KG1 (cell line): ENCODE measurements at regions not wholly inside any gene's neighbourhood (a gene's known extent, or its start where the extent isn't known, plus 50 kb on each side); places are given as distances from the start of the nearest gene placed in this dataset.
"Not testable (repeated sequence)": the region's sequence is repeated elsewhere in the genome, so short reads cannot be mapped to it uniquely, and the experiment has no call there.

ENCODE experiments used
- DNase-seq: peaks from one replicate; lab custom pipeline; 2025; lab: John Stamatoyannopoulos, UW

DNA sequence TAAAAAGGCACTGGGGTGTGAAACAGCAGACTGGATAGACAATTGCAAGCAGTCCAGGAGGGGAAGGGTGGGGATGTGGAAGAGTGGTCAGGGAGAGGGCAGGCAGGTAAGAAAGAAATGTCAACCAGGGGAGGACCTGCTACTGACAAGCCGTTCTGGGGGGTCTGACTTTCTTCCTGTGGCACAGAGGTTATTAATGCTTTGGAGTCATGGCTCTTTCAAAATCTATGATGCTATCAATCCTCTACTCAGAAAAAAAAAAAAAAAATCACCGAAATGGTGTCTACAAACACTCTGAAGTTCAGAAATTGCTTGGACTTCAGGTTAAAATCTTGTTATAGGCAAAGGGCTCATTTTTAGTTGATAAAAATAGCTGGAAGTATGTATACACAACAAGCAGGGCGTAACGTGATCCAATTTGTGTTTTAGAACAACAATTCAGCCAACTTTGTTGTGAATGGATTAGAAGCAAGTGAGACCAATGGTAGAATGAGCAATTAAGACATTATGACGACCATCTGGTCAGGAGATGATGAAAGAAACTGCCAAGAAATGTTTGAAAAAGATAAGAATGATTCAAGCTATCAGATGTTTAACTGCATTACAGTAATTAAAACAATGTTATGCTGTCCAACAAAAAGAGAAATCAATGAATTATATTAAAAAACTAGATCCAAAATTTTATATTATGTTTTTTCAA, 255.2 kb downstream of the DEPDC1B start:
- no peak for DNase-seq

DNA sequence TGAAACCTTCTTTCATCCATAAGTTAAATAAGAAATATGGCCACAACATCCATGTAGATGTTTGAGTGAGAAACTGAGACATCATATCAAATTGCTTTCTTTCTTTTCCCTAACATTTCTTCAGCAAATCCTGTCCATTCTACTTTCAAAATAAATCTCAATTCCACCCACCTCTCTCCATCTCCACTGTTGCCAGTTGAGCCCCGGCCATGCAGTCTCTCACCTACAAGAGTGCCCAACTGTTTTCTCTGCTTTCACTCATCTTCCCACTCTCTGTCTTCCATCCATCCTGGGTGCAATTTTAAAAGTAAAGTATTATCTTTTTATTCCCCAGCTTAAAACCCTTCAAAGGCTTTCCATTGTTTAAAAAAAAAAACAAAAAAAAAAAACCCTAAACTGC, 260.4 kb downstream of the DEPDC1B start:
- no peak for DNase-seq

DNA sequence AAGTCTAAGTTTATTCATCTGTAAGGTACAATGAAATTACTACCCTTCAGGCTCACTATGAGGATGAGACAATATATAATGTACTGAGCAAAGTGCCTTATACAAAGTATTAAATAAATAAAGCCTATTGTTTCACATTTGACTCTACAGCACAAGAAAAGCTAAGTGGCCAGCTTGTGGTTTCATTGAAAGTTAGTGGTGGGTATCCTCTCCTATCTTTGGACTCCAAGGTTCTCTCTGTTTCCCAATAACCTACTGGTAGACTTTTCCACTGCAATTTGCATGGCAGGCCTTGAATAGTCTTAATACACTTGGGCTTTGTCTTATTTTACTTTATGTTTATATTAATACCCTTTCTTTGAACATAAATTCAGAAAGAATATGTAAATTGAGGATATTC, 262.7 kb downstream of the DEPDC1B start:
- no peak for DNase-seq

DNA sequence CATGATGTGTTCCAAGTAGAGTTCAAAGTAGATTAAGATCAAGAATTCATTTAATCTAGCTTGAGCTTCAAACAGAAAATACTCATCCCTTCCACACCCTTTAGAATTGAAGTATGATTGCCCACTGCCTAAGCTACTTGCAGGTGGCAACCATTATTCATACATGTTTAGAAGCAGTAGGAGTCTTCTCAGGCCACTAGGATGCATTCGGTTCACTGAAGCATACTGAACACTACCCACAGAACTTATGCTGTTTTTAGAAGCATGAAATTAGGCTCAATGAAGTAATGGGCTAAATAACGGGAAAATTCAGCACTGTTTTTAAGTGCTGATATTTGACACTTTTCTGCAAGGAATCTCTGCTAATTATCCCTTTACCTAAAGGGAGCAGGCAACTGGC, 263.4 kb downstream of the DEPDC1B start:
- no peak for DNase-seq

DNA sequence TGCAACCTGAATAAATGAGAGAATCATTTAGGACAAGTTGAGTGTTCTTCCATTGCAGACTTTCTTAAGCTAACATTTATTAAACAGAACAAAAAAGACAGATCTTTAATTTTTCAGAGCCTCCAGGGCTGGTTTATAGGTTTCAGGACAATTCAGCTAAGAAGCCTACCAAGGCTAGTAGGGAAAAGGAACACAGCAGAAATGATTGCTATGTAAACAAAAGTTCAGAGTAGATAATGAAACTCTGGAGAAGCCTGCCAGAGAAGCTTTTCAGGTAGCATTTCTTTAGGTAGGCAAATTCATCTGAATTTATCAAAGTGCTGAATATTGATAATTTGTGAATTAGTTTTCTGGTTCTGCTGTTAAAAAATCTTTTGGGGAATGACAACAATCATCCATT, 264.2 kb downstream of the DEPDC1B start:
- DNase-seq = no peak

DNA sequence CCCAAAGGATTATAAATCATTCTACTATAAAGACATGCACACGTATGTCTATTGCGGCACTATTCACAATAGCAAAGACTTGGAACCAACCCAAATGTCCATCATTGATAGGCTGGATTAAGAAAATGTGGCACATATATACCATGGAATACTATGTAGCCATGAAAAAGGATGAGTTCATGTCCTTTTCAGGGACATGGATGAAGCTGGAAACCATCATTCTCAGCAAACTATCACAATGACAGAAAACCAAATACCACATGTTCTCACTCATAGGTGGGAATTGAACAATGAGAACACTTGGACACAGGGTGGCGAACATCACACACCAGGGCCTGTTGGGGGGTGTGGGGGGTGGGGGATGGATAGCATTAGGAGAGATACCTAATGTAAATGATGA, 273.8 kb downstream of the DEPDC1B start:
- DNase-seq = not testable (repeated sequence)

DNA sequence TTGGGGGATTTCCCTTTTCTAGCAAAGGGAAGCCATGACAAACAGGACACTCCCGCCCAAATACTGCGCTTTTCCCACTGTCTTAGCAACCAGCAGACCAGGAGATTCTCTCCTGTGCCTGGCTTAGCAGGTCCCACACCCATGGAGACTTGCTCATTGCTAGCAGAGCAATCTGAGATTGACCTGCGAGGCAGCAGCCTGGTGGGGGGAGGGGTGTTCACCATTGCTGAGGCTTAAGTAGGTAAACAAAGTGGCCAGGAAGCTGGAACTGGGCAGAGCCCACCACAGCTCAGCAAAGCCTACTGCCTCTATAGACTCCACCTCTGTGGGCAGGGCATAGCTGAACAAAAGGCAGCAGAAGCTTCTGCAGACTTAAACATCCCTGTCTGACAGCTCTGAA, 279.2 kb downstream of the DEPDC1B start:
- DNase-seq = not testable (repeated sequence)

DNA sequence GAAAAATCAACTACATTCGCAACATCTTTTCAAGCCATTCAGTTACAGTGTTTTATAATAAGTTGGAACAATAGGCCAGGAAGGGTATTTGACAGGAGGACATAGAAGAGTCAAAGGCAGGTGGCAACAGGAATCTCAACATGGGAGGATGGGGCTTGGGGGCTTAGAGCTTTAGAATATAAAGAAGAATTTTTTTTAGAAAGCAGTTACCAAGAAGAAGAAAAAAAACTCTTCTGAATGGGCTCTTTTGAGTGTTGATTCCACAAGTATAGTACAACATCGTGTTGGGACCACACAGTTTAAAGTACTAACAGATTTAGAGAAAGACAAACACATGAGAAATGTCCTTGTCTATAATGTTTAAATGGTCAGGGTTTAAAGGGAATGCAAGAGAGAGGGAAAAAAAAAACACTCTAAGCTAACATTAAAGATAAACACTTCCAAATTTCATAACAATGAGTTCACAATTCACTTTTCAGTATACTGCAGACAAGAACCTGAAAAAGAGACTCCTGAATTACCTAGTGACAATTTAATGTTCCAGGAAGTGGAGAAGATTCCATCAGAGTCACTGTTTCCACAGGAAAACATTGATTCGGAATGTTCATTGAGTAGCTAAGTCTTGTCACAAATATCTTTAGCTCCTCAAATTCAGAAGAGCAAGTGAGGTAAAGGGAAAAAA, 282.3 kb downstream of the DEPDC1B start:
- no peak for DNase-seq

DNA sequence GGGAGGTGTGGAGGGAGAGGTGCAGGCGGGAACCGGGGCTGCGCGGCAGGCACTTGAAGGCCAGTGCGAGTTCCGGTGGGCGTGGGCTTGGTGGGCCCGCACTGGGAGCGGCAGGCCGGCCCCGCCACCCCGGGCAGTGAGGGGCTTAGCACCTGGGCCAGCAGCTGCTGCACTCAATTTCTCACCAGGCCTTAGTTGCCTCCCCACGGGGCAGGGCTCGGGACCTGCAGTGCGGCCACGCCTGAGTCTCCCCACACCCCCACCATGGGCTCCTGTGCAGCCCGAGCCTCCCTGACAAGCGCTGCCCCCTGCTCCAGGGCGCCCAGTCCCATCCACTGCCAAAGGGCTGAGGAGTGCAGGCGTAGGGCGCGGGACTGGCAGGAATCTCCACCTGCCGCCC, 284.5 kb downstream of the DEPDC1B start:
- DNase-seq = no peak

DNA sequence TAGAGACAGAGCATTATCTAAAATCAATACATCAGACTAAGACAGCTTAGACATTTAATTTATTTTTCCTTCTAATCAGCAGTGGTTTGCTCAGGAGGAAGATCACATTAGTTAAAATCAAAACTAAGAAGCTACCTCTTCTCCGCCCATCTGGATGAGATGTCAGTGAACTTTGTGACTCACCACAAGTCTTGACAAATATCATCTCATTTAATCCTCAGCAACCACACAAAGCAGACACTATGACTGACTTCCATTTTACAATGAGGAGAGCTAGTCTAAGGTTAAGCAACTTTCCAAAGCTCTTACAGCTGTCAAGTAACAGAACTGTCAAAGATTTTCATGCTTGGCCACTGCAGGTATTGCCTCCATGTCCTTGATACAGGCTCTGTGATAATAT, 289.5 kb downstream of the DEPDC1B start:
- DNase-seq = no peak

DNA sequence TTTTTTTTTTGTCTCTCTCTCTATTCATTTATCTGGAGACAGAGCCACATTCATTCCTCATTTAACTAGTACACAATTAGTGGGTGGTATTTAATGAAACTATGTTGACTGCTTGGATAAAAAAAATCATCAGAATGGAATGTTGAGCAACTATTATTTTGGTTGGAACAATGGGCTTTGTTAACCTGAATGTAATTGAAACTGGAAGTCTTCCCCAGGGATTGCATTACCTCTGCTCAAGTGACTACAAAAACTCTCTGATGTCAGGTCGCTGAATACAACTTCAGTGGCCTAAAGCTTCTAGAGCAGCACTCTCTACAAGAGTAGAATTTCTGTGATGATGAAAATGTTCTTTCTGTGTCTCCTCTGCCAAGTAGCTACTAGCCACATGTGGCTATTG, 295.8 kb downstream of the DEPDC1B start:
- no peak for DNase-seq

DNA sequence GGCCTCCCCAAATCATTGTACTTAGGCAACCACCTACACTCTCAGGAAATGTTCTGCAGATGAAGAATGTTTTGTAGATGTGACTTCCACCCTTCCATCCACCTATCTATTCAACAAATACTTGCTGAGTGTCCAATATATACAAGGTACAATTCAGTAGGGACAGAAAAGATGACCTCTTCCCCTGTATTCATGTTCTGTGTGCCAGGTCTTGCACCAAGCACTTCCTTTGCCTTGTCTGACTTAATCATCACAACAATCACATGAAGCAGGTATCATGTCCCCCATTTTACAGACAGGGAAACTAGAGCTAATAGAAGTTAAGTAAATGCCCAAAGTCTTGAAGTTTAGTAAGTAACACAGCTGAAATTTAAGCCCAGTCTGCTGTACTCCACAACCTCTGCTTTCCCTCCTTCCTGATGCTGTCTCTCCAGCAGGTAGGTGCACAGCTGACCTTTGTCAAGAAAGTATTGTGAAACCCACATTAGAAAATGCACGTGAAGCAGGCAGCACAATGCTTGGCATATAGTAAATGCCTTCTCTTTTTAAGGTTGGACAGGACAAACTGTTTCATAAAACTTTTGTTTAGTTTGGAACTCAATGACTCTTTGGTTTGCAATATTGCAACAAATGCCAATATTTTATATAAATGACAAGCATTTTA, 296.5 kb downstream of the DEPDC1B start:
- no peak for DNase-seq

DNA sequence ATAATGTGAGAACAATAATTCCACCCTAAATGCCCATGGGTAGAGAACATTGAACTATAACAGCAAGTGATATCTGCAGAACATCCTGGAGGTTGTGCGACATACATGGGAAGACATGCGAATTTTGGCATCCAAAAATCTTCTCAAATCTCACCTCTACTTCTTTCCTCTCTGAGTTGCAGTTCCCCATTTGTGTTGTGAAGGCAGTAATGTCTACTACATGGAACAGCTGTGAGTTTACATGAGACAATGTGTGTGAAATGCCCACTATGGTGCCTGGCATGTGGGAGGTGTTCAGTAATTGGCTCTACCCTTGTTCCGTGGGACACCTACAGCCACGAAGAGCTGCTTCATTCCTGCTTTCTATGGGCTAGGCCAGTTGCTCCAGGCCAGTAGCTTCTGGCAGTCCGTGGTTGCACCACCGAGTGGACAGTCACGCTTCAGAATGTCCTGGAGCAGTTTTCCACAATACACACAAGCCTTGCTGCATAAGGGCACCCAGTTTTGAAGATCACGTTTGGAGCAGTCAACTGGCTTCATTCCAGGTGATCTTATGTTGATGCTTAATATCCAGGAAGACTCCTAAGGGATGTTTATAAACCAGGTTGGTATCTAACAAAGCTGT, 297.7 kb downstream of the DEPDC1B start:
- no peak for DNase-seq

DNA sequence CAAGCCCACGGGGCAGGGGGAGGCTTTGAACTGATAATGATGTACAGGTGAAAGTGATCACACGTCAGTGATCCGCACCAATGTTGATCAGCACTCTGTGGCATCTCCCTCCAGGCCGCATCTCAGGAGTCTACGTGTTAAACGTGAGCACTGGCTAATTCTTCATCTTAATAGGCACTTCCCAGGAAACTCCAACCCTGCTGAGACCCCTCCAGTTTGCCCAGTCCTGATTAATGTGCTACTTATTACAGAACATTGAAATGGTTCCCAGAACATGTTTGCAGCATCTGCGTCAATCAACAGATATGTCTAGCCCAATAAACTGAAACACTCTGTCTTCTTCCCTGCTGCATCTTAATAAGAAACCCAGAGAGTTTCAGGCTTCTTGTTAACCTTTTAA, 298.4 kb downstream of the DEPDC1B start:
- DNase-seq = no peak

DNA sequence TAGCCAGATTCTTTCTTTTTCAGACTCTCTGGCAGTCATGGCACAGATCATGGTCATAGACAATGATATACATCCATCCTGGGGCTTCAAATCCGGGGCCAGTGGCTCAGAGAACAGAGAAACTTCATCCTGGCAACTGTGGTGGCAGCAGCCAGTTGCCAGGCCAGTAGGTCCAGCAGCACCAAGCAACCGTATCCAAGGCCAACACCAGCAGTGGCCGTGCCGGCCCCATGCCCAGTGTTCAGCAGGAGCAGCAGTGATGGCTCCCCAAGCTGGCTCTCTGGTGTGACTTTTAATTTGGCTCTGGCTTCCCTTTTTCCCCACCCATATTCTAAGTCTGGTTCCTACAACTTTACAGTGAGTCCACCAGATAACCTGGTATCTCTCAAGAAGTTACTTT, 300.5 kb downstream of the DEPDC1B start:
- no peak for DNase-seq

DNA sequence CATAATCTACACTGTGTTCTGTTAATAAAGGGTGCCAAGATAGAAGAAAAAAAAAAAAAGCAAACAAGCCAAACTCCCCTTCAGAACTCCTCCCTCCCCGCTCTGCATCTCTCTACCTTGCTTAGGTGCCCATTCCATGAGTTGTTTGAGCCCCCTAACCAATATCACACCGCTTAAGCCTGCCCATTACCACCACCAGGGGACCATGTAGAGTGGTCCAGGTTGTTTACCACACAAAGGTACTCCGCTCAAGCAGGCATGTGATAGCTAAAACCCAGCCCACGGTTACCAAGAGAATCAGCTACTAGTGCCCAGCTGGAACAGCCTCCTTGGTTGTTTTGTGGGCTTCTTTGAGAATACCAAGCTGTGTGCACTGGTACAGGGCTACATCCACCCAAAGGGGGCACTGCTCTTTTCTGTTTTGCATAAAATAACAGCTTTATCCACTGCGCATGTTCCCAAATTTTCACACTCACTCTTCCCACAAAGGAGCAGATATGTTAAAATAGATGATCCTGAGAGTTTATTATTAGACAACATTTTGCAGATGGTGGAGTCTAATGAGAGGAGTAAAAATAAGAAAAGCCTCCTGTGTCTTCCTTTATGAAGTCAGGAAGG, 304.1 kb downstream of the DEPDC1B start:
- no peak for DNase-seq

DNA sequence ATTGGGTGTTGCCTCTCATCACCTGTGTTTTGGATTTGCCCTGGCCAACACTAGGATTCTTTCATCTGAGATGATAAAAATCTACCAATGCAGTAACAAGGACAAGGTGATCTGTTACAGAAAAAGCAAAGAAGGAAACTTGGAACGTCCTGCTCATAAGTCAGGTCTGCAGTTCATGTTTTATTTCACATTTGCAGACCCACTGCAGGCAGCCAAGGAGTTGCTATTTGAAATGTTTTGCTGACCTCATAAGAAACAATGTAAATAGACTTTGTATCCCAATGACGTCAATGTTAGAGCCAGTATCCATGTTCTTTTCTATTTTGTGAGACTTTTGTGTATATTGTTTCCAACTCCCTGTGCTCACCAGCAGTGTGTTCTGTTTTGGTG, 312.9 kb downstream of the DEPDC1B start:
- DNase-seq = no peak

DNA sequence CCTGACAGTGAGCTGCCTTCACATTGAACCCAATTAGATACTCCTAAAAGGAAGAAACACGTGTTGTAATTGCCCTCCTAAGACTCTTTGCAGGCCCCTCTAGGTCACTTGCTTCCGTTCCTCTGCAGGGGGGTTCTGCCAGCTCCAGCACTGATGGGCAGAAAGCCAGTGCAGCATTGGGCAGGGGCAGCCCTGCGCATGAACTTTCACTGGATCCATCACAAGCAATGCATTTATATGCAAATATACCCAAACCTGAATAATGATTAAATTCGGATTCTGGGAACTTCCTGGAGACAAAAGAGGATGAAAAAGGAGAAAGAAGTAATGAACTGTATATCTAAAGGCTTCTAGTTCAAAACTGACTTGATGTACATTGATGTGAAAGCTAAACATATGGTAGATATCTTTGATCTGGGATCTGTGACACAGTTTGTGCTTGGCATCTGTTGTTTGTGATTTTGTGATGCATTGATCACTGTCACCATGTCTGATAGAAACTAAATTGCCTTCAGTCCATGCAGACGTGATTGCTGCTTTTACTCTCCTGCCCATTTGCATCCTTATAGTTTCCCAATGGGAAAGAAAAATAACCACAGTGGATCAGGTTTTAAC, 313.4 kb downstream of the DEPDC1B start:
- DNase-seq = no peak

DNA sequence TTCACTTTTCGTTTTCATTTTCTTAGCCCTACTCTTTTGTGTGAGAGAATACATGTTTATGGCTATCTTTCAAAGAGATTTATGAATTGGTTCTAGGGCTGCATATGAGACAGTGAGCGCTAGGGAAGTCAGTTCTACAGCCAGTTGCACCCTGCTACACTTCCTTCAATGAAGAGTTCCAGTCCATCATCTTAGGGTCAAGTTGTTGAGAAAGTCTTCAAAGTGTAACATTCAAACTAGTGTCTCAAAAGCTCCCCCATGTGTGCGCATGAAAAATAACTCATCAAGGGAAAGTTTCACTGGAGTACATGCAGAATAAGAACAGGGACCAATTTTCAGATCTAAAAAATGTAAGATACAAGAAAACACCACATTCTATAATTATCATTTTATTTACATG, 317.2 kb downstream of the DEPDC1B start:
- DNase-seq = peak; percentile 16

DNA sequence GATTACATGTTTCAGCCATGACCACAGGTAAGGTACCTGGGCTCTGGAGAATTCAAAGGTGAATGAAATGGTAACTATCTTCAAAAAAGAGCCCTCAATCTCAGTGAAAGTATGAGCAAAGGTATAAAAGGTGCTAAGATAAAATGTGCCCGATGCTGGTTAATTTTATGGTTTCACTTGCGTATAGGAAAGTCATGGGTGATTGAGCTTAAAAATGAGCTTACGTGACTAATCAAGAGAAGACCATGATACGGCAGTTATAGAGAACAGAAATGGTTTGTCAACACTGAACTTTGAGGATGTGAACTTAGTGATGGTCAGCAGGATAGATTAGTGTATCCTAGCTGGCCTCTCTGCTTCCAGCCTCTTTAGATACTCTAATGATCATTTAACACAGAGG, 320.1 kb downstream of the DEPDC1B start:
- DNase-seq = no peak

DNA sequence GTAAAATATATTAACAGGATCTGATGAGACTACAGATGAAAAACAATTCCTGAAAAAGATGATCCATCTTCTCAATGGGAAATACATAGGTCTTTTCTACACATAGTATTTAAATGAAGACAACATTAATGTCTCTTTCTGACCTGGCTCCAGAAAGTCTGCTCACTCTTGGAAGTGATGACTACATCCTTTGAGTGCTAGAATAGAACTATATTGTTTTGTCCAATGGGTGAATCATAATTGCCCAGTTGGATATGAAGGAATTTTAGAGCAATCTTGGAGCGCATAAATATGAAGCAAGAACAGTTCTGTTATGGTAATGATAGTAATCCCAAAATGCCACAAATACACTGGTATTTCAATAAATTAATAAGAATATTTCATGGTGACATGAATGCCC, 322.1 kb downstream of the DEPDC1B start:
- no peak for DNase-seq

DNA sequence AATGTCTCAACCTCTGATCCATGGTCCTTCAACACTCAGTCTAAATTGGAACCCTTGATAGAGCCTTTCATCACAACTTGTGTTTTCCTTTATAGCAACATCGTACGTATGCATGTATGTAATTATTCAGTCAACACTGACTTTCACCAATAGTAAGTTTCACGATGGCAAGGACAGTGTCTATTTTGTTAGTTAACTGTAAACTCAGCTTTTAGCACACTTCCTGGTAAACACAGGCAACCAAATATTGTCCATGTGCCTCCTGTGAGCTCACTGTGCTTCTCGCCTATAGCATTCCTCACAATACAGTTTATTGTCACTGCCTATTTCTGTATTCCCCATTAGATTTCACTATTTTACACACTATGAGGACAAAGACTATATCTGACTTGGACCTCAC, 323.1 kb downstream of the DEPDC1B start:
- no peak for DNase-seq
